ENCODE measurements at regions not wholly inside any gene's neighbourhood (a gene's known extent, or its start where the extent isn't known, plus 50 kb on each side); places are given as distances from the start of the nearest gene placed in this dataset.
"Not testable (repeated sequence)": the region's sequence is repeated elsewhere in the genome, so short reads cannot be mapped to it uniquely, and the experiment has no call there.

GRCh38 chr20:40933758-40934157, 94.9 kb upstream of the TOP1 start:
- no peak for DNase-seq (ENCODE audit: low read depth)

DNA sequence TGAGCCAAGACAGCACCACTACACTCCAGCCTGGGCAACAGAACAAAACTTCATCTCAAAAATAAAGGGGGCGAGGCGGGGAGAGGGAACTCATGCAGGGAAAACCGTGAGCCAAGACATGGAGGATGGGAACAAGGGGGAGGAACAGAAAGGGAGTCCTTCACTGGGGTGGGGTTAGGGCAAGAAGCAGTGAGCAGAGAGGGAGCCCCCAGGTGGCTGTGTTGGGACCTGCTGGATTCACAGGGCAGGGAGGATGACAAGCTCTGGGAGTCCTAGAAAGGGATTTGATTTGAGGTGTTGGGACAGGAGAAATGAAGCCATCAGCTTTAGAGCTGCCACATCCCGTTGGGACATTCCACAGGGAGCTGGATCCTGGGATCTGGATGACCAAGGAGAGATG, 90.6 kb upstream of the TOP1 start:
- DNase-seq (ENCODE audit: low read depth): no peak

GRCh38 chr20:40939667-40940066, 89.0 kb upstream of the TOP1 start:
- DNase-seq (ENCODE audit: low read depth): no peak

- no peak for DNase-seq (ENCODE audit: low read depth)
Measured at GRCh38 chr20:40941133-40941610, 87.5 kb upstream of the TOP1 start.

GRCh38 chr20:40942006-40942405, 86.6 kb upstream of the TOP1 start:
- DNase-seq (ENCODE audit: low read depth): no peak

GRCh38 chr20:40942775-40943174, 85.8 kb upstream of the TOP1 start:
- DNase-seq (ENCODE audit: low read depth): peak; percentile 22

- DNase-seq (ENCODE audit: low read depth): no peak
Measured at GRCh38 chr20:40943591-40943990, 85.0 kb upstream of the TOP1 start.

DNA sequence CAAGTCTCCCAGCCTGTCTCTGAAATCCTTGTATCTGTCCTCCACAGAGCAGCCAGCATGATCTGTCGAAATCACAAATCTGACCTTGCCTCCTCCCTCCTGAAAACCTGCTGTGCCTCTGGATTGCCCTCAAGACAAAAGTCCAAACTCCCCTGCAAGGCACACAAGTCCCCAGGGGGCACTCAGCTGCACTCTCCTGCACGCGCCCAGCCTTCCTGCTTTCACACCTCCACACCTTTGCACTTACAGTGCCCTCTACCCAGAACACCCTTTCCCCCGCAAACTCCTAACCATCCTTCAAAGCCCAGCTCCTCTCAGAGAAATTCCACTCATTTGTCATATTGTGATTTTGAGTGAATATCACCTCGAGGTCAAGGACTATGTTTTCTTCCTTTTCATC, 83.4 kb upstream of the TOP1 start:
- DNase-seq (ENCODE audit: low read depth): no peak

GRCh38 chr20:40945754-40946450, 82.7 kb upstream of the TOP1 start:
- peak; percentile 53 for DNase-seq (ENCODE audit: low read depth)

DNA sequence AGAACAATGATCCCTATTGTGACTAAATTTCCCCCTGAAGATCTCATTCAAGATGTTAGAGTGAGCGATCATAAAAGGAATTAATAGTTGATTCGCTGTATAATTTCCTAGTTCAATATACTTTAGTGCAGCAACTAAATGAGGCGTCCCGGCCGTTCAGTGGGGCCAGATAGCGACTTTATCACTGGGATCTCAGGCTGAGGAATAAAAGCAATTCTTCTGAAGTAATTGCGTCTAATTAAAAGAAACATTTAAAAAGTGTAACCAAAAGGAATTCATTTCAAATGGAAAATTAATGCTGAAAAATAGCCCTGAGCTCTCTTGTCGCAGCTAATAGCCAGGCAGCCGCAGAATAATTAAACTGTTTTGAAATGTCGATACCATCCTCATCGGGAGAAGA, 82.2 kb upstream of the TOP1 start:
- DNase-seq (ENCODE audit: low read depth): no peak

GRCh38 chr20:40948465-40949267, 80.0 kb upstream of the TOP1 start:
- DNase-seq (ENCODE audit: low read depth): peak; percentile 60

GRCh38 chr20:40949346-40949745, 79.3 kb upstream of the TOP1 start:
- DNase-seq (ENCODE audit: low read depth): no peak

DNA sequence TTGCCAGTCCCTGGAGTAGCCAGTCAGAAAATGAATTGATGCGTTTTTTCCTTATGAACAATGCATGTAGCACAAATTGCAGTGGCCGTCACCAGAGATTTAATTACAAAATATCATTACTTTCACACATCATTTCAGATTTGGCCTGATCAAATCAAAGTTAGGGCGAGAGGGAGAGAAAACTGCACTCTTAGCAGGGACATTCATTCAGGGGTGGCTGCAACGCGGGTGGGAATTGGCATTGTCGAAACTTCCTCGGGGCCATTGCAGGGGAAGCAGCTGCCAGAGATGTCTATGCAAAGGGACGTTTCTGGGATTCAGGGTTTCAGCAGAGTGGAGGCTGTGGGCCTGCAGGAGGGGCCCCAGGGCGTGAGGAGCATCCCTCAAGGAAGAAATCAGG, 76.5 kb upstream of the TOP1 start:
- no peak for DNase-seq (ENCODE audit: low read depth)

- DNase-seq (ENCODE audit: low read depth): no peak
Measured at GRCh38 chr20:40953416-40953815, 75.2 kb upstream of the TOP1 start.

GRCh38 chr20:40953856-40954255, 74.8 kb upstream of the TOP1 start:
- peak; percentile 24 for DNase-seq (ENCODE audit: low read depth)

DNA sequence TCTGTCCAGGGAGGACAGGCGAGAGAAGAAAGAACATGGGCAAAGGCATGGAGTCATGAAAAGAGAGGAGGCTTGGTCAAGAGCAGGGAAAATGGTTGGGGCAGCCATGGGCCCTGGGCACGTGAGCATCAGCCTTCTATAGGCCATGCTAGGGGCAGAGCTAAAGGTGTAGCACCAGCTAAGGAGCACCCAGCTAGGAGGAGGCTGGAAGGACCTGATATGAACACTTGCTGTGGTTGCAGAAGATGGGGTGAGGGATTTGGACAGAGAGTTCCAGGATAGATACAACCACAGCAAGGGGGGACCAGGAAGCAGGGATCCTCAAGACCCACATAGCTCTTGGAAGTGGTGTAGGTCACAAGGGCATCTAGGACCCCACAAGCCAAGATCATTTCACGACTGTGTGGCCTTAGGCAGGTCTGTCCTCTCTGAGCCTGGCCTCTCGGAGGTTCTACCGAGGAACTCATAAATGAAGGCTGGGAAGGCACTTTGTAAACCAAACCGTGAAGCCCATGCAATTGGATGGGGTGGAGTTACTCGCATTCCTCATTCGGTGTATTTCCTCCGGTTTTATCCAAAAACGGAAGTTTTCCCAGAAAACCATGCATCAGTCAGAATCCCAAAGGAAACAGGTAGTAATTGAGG, 74.0 kb upstream of the TOP1 start:
- no peak for DNase-seq (ENCODE audit: low read depth)

DNA sequence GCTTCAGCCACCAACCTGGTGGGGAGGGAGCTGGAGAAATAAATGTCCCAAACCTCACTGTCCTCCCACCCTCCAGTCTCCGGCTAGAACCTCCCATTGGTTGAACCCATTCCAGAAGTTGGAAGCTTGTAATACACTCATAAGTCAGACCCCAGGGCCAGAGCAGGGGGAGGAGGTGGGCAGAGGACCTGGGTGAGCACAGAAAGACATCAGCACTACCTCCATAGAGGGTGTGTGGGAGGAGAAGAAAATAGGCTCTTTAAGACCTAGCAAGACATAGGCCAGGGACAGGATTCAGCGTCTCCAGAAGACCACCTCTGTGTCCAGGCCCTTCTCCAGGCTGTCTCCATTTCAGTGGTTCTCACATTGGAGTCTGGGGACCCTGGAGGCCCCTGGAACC, 73.3 kb upstream of the TOP1 start:
- no peak for DNase-seq (ENCODE audit: low read depth)

DNA sequence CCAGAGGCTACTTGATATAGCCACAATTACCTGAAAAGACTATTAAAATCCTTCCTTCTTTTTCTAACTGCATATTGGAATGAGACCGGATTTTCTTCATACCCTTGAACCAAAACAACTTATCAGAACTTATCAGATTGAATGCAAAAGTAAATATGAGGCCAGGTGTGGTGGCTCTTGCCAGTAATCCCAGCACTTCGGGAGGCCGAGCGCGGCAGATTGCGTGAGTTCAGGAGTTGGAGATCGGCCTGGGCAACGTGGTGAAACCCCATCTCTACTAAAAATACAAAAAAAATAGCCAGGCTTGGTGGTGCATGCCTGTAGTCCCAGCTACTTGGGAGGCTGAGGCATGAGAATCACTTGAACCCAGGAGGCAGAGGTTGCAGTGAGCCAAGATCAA, 72.8 kb upstream of the TOP1 start:
- not testable (repeated sequence) for DNase-seq (ENCODE audit: low read depth)

- no peak for DNase-seq (ENCODE audit: low read depth)
Measured at GRCh38 chr20:40956542-40957264, 71.9 kb upstream of the TOP1 start.

GRCh38 chr20:40957265-40957760, 71.3 kb upstream of the TOP1 start:
- no peak for DNase-seq (ENCODE audit: low read depth)

DNA sequence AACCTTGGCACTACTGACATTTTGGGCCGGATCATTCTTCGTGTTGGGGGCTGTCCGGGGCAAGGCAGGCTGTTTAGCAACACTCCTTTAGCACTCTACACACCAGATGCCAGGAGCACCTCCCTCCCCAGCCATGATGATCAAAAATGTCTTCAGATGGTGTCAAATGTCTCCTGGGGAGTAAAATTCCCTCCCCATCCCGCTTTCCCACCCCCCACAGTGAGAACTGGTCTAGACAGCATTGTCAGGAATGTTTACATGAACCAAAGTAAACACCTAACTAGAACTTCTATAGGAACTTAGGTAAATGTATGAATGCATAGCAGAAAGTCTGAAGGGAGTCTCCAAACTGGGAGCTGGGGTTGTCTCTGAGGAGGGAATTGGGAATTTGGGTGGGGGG, 70.0 kb upstream of the TOP1 start:
- DNase-seq (ENCODE audit: low read depth): no peak

Data from ELR (cell line).